ENCODE measurements at regions not wholly inside any gene's neighbourhood (a gene's known extent, or its start where the extent isn't known, plus 50 kb on each side); places are given as distances from the start of the nearest gene placed in this dataset.

DNA sequence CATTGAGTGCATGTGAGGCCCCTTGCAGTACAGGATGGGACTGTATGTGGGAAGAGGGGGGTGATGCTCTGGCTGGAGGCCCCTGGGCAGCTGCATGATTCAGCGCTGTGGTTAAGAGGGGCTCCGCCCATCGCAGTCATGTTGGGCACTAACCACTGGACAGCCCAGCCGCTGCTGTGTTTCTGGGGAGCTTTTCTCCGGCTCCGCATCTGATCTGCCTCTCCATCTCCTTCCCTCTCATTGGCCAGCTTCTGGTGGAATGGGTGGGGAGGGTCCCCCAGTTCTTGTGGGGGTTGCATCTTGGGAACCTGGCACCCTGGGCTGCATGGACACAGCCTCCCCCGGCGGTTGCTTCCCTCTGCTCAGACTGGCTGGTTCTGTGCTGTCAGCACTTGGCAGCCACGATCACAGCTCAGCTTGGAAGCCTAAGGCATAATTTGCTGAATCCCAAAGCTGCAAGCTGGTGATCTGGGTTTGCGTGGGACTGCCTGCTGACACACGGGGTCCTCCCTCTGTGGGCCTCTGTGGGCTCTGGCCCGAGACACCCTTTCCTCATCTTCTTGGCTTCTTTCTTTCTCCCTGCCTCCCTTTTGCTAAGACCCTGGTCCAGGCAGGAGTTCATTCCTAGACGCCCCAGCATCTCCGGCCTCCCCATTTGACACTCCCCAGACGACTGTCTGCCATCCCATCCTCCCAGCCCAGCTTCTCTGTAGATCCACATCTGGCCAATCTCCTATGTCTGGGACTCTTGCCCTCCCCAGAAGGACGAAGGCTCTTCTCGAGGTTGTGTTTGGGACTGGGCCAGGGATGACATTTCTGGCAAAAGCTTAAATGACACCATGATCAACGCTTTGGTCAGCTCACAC is 168.3 kb downstream of the SEC14L1 start:
- no peak for DNase-seq

DNA sequence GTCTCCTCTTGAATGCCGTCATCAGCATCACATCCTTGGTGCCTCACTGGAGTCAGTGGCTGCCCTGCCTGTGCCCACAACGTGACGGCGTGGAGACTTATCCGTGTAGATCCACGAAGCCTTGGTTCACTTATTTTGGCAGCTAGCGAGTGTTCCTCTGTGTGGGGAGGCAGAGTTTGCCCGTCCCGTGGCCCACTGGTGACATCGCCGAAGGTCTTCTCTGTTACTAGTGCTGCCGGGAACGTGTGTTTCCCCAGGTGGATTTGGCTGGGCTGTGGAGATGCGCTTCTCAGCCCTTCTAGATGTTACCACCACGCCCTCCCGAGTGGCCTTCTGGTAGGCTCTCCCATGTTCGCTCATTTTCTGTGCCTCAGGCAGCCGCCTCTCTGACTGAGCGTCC is 169.6 kb downstream of the SEC14L1 start:
- no peak for DNase-seq

DNA sequence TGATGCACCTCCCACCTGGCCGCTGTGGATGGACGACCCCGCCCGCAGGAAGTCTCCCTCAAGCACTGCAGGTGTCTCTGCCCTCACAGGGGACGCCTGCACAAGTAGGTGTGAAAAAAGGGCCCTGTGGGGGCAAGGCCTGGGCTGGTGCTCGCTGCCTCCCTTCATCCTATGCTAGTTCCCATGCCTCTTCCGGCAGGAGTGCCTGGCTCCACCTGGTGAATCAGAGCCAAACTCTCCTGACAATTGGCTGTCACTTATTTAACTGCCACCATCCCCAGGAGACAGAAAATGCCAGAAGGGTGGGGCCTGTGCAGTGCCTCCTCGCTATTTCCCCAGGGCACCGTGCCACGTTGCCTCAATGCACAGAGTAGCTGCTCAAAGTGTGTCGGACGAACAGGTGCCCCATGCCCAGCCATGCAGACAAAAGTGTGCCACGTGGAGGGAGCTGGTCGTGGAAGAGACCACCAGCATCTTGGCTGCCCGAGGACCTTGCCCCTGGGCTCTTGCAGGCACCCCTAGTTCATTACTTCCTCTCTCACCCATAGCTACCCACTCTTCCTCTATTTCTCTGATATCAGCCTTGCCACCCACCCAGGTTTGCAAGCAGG is 170.7 kb downstream of the SEC14L1 start:
- no peak for DNase-seq

DNA sequence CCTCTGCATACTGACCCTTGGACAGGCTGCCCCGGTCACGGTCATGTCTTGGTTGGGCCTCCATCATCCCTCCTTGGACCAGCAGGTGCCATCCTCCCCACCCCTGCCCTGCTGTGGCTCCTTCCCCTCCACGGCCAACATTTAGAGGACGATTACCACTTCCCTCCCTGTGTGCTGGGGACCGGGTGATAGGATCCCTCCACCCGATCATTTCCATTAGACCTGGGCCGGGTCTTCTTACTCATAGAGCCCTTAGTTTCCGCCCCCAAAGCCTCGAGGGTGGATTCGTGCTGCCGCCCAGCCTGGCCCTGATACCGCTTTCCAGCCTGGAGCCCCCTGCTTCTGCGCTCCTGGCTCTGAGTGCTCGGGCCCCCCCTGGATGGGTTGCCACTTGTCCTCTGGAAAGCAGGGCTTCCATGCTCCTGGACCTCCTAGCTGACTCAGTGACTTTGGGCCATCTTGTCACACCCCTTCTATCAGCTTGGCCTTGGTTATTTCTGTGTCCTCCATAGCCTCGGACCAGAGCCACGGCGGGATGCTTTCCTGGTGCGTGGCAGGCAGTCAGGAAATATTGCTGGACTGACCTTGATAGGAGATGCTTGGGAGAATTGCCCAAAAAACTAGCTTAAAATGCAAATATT is 171.4 kb downstream of the SEC14L1 start:
- DNase-seq: no peak

DNA sequence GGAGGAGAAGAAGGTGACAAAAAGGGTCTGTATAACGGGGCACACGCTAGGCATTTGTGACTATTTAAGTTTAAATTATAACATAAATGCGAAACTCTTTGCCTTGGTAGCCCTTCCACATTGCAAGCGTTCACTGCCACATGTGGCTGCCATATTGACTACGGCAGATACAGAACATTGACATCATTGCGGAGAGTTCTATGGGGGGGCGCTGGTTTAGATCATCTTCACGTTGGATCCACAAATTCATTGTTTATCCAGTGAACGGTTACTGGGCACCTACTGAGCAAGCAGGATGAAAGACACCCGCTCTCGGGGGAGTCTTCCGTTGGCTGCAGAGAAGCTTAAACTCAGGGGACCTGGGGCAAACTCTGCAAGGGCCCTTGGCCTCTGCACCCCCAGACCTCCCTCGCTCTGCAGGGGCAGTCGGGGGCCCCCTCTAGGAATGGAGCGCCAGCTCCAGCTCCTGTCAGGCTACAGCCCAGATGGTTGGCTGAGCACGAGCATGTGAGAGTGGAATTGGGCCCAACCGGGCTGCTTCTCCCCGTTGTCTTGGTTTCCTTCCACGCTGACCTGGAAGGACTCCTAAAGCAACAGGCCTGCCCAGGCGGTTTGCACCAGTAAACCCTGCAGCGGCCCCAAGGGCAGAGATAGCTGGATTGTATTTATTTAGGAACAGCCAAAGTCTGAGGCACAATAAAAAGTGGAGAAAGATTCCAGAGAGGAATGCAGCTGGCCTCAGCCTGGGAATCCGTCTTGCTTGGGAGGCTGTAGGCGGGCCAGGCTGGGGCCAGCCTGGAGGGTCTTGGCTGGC is 172.2 kb downstream of the SEC14L1 start:
- DNase-seq: no peak

DNA sequence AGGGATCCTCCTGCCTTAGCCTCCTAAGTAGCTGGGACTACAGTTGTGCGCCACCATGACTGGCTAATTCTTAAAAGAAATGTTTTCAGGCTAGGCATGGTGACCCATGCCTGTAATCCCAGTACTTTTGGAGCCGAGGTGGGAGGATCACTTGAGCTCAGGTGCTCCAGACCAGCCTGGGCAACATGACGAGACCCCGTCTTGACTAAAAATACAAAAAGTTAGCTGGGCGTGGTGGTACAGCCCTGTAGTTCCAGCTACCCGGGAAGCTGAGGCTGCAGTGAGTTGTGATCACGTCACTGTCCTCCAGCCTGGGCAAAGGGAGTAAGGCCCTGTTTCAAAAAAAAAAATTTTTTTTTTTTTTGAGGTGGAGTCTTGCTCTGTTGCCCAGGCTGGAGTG is 173.1 kb downstream of the SEC14L1 start:
- no peak for DNase-seq

DNA sequence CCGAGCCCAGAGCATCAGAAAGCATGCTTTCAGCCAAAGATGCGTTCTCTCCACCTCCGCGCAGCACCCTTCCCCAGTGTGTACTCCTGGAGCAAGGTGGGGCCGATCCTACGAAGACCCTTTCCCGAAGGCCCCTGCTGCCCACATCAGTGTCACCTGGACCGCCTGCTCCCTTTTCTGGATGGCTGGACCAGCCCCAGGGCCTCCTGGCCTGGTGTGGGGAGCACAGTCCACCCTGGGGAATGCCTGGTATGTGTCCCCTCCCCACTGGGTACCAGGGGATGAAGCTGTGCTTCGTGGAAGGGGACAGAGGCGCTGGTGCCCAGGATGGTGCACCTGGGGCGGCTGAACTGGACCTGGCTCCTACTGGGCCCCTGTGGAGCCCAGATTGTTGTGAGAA is 173.8 kb downstream of the SEC14L1 start:
- no peak for DNase-seq

DNA sequence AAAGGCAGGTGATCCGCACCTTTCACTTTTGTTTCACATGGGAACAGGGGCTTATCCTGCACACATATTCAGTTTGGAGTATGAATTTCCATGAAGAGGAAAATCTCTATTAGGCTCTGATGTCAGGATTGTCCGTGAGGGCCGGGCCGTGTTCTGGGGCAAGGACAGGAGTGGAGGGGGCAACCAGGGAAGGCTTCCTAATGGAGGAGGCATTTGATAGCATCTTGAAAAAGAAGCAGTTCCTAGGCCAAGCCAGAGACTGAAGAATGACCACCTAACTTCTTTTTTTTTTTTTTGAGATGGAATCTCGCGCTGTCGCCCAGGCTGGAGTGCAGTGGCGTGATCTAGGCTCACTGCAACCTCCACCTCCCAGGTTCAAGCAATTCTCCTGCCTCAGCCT is 174.2 kb downstream of the SEC14L1 start:
- no peak for DNase-seq

DNA sequence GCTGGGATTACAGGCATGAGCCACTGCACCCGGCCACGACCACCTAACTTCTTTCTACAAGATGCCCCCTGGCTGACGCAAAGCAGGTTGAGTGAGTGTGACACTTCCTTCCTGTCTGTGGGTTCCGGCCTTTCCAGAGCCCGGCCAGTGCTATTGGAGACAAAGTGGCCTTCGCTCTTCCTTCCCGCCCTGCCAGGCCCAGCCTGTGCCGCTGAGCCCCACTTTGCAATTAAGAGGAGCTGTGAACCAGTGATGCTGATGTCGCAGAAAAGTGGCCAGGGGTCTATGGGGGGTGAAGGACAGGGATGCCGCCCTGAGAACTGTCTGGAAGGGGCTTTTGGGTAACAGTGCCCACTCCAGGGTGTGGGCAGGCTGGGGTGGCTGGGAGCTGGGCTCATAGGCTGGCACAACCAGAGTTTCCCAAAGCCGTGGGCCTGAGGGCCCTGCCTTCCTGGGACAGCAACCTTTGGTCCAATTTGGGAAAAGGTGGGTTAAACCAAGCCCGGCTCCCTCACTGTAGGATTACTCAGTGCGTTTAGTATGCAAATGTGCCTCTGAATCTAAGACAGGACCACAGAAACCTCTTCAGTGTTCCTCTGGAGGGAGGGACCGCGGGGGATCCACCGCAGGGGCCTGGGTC is 174.9 kb downstream of the SEC14L1 start:
- no peak for DNase-seq

DNA sequence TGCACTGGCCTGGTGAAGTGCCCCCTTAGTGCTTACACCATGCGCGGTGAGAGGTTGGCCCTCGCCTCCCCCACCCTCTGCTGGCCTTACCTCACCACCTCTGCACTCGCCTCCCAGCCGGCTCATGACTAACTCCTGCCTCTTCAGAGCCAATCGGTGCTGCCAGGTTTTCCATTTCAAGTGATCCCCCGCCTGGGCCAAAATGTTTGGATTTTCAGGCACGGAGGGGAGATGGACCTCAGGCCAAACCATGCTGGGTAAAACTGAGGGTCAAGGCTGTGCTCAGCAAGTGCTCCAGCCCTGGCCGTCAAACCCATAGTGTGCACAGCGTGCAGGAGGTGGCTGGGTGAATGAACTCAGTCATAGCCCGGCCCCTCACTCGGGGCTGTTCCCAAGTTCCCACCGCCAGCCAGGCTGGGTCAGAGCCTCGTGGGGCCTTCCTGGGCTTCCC is 175.4 kb downstream of the SEC14L1 start:
- DNase-seq: no peak

DNA sequence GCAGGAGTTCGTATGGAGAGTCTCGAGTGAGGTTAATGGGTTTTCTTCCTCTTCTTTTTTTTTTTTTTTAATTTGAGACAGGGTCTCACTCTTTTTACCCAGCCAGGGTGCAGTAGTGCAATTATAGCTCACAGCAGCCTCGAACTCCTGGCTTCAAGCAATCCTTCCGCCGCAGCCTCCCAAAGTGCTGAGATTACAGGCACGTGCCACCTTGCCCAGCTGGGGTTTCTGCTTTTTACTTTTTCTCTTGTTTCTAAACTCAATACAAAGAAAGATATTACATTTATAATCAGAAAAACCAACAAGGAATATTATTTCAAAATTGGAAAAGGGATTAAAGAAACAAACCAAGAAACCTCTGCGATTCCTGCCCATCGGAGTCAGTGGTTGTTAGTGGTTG is 175.9 kb downstream of the SEC14L1 start:
- DNase-seq: no peak

DNA sequence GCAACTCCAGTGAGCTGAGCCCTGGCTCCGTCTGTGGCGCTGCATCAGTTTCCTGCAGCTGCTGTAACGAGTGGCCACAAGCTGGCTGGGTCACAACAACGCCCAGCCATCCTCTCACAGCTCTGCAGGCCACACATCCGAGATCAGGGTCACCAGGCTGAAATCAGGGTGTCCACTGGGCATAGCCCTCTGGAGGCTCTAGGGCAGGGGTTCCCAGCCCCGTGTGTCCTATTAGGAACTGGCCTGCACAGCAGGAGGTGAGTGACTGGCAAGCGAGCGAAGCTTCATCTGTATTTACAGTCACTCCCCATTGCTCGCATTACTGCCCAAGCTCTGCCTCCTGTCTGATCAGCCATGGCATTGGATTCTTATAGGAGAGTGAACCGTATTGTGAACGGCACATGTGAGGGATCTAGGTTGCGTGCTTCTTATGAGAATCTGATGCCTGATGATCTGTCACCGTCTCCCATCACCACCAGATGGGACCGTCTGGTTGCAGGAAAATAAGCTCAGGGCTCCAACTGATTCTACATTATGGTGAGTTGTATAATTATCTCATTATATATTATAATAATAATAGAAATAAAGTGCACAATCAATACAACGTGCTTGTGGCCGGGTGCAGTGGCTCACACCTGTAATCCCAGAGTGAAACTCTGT is 176.5 kb downstream of the SEC14L1 start:
- no peak for DNase-seq

DNA sequence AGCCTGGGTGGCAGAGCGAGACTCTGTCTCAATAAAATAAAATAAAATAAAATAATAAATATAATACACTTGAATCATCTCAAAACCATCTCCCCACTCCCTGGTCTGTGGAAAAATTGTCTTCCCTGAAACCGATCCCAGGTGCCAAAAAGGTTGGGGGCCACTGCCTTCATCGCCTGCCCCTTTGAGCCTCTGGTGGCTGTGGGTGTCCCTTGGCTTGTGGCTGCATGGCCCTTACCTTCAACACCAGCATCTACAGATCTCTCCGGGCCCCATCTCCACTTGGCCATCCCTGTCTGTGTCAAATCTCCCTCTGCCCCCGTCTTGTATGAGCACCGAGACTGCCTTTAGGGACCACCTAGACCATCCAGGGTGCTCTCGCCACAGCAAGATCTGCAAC is 177.3 kb downstream of the SEC14L1 start:
- no peak for DNase-seq

DNA sequence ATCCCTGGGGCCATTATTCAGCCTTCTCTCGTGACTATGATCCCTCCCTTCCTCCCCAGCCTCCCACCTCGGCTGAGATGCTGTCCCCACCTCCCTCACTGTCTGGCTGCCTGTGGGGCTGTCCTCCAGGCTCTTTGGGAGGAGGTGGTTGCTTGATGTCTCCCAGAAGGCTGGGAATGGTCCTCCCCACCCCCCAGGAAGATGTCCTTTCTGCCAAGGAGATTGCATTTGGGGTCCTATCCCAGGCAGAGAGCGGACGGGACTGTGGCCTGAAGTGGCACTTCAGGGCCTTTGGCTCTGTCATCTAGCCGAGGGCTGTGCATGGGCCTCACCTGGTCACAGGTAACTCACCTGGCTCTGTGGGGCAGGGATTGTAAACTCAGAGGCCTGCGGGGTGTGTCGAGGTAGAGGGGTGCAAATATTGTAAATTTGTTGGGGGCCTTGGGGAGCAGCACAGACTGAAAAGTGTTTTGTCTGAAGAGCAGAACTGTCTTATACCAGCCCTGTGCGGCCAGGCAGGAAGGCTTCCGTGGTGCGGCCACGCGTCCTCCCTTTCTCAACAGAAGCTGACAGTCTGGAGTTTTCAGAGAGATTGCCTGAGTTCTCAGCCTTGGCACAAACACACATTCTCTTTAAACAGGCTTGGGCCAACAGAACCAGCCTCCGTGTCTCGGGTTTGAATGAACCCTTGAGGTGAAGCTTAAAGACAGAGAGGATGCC is 177.9 kb downstream of the SEC14L1 start:
- no peak for DNase-seq

DNA sequence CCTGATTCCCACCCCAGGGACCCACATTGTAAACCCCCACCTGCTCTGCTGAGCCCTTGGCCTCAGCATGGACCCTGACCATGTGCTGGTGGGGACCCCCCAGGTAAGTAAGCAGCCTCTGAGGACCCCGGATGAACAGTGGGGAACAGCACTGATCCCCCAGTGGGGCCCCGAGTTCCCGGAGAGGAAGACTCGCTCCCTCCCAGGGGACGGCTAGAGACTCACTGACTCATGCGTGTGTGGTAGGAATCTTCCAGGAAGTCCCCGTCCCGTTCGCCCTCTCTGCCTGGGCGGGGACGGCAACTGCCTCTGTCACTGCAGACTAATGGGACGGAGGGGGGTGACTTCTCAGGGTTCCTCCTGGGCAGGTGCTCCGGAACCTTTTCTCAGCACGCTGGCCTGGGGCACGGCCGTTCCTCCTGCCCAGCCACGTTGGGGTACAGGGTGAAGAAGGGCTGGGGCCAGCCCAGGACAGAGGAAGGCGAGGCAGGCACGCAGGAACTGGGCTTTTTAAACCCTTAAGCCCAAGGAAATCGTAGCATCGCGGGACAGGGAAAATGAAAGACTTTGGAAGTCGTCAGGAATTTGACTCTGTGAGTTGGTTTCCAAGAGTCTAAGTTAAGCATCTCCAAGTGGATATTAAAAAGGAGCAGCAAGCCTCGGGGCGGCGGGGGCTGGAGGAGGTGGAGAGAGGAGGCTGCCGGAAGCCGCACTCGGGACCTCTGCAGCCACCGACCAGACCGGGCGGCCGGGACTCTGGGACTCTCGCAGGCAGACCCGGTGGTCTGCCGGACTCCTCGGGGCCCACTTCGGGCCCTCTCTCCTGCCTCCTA is 178.7 kb downstream of the SEC14L1 start:
- peak; percentile 71 for DNase-seq

DNA sequence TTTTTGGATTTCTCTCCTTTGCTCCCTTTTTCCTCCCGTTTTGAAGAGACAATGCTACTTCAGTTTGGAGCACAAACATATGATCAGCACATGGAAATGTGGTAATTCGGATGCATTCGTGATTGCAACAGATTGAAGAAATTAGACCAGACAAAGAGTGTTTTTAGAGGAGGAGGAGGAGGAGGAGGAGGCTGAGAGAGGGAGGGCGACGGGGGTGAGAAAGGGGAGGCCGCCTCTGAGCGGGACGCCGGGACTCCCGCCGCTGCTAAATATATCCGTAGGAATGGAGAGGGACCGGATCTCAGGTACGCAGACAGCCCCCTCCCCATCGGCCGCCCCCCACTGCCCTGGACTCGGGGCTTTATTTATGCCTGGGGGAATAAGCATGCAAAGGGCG is 179.3 kb downstream of the SEC14L1 start:
- DNase-seq: no peak

DNA sequence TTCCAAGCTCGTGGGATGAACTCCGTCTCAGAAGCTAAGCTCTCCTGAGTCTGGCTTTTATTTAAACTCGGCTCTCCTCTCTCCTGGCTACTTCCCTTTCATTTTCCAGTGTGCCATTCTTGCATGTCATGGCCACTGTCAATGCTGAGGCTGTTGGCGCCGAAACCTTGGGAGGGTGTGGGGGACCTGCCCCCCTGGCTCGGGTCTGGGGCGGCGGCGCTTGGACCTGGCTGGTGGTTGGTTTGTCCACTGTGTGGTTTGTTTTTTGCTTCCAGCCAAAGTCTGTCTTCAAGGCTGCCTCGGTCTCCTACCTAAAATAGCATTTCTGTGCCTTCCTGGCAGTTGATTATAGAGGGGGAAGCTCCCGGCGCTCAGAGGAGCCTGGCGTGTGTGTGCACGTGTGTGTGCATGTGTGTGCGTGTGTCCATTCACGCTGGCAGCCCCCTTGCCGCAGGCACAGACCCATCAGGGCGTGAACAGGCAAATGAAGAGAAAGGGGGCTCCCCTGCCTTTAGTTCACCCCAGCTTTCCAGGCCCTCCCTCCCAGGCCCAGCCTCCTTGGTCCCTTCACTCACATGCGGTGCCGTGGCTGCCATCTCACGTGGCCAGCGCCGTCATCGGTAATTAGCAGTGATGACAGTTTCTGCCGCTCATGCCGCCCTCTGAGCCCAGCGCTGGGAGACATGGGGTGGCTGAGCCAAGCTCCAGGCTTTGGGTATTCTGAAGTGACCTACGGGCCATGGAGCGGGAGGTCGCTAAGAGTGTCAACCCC is 179.9 kb downstream of the SEC14L1 start:
- DNase-seq: no peak

DNA sequence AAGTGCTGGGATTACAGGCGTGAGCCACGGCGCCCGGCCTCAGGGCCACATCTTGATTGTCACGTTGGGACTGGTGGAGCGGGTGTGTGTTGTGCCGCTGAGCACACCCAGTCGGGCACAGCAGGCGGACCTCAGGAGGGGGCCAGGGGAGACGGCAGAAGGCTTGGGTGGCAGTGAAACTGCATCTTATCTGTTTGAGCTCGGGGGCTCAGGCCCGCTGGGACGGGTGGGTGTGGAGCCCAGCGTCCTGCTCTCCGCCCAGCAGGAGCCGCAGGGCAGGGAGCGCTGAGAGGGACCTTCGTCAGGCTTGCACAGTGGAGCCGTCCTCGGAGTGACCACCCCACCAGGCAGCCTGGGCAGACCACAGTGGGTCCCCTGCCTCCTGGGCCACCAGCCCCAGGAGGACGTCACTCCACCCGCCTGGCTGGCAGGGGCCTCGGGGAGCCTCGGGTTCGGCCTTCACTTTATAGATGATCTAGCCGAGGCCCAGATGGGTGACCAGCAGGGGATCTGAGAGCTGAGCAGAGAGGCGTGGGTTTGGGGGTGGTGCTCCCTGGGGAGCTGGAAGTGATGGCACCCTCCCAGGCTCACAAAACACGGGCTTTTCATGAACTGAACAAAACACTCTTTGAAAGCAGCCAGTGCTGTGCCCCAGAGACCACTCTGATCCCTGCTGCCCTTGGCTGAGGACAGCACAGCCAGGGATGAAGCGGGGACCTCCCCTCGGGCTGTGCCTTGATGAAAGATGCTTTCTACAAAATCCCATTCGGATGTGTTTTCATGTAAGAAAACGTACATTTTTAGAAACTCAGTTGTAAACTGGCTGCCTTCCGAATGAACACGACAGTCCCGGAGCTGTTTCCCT is 181.1 kb downstream of the SEC14L1 start:
- DNase-seq: no peak

Measured in 8988T (cell line).